GM23338 (cell line): ENCODE measurements at regions not wholly inside any gene's neighbourhood (a gene's known extent, or its start where the extent isn't known, plus 50 kb on each side); places are given as distances from the start of the nearest gene placed in this dataset.

Source experiments
- ATAC-seq: fragments of 200-7000 bp; cut with Tn5 transposase; 3 replicates; pipeline ENCODE4 v1.9.1; 2020
- DNase-seq: peaks from one replicate; pipeline ENCODE4 v3.0.0-alpha.2; 2015; ENCODE audit warnings: low spot score
- H2AFZ ChIP-seq: fragments of 200-600 bp; sonication (generic); 2 replicates; pipeline ENCODE4 v1.8.0; 2016; ENCODE audit warnings: antibody characterized with exemption, mild to moderate bottlenecking, moderate library complexity
- H3F3A ChIP-seq: fragments of 200-600 bp; sonication (generic); replicated peaks from 2 replicates; pipeline ENCODE4 v1.8.0; 2017; ENCODE audit warnings: antibody characterized with exemption, mixed run types, low read depth
- H3K27ac ChIP-seq: fragments of 200-600 bp; sonication (generic); 2 replicates; pipeline ENCODE4 v1.6.1; 2016; ENCODE audit warnings: low read depth
- H3K27me3 ChIP-seq: fragments of 200-600 bp; sonication (generic); 2 replicates; pipeline ENCODE4 v1.8.0; 2016; ENCODE audit warnings: mild to moderate bottlenecking, mixed run types, moderate library complexity; ENCODE audit not compliant: insufficient read depth
- H3K36me3 ChIP-seq: fragments of 200-600 bp; sonication (generic); 2 replicates; pipeline ENCODE4 v1.8.0; 2016; ENCODE audit warnings: mild to moderate bottlenecking; ENCODE audit not compliant: insufficient read depth
- H3K4me1 ChIP-seq: fragments of 200-600 bp; sonication (generic); 2 replicates; pipeline ENCODE4 v1.8.0; 2016; ENCODE audit warnings: mild to moderate bottlenecking, moderate library complexity; ENCODE audit not compliant: insufficient read depth
- H3K4me2 ChIP-seq: fragments of 200-600 bp; sonication (generic); 2 replicates; pipeline ENCODE4 v1.7.1; 2017; ENCODE audit warnings: mixed run types
- H3K4me3 ChIP-seq: fragments of 200-600 bp; sonication (generic); 2 replicates; pipeline ENCODE4 v1.6.1; 2016; ENCODE audit warnings: mixed run types
- H3K79me2 ChIP-seq: fragments of 200-600 bp; sonication (generic); replicated peaks from 2 replicates; pipeline ENCODE4 v1.8.0; 2017; ENCODE audit warnings: mild to moderate bottlenecking; ENCODE audit not compliant: insufficient read depth
- H3K9me2 ChIP-seq: fragments of 200-600 bp; sonication (generic); 2 replicates; pipeline ENCODE4 v1.8.0; 2017; ENCODE audit not compliant: insufficient read depth
- H4K20me1 ChIP-seq: fragments of 200-600 bp; sonication (generic); replicated peaks from 2 replicates; pipeline ENCODE4 v1.8.0; 2017; ENCODE audit warnings: mild to moderate bottlenecking; ENCODE audit not compliant: insufficient read depth
- H3K27ac Mint-ChIP-seq: 2 replicates; pipeline ENCODE4 v1.8.0; 2020; ENCODE audit warnings: inconsistent platforms, mild to moderate bottlenecking, moderate library complexity, mixed read lengths
- H3K27me3 Mint-ChIP-seq: 3 replicates; pipeline ENCODE4 v1.8.0; 2022; ENCODE audit warnings: low read depth, mild to moderate bottlenecking, moderate library complexity, mixed read lengths, inconsistent platforms; ENCODE audit not compliant: insufficient read depth, poor library complexity
- H3K36me3 Mint-ChIP-seq: 3 replicates; pipeline ENCODE4 v1.8.0; 2021; ENCODE audit warnings: low read depth, mild to moderate bottlenecking, inconsistent platforms, moderate library complexity, mixed read lengths
- H3K4me1 Mint-ChIP-seq: 3 replicates; pipeline ENCODE4 v1.8.0; 2020; ENCODE audit warnings: mild to moderate bottlenecking, inconsistent platforms, mixed read lengths
- H3K4me3 Mint-ChIP-seq: 3 replicates; pipeline ENCODE4 v1.8.0; 2021; ENCODE audit warnings: moderate library complexity, mild to moderate bottlenecking, inconsistent platforms, mixed read lengths
- H3K9me3 Mint-ChIP-seq: 3 replicates; pipeline ENCODE4 v1.8.0; 2020; ENCODE audit warnings: moderate library complexity, mild to moderate bottlenecking, inconsistent platforms, mixed read lengths
- CREB1 ChIP-seq: fragments of 250-450 bp; sonication (Bioruptor Pico); IDR thresholded peaks from 2 replicates; pipeline ENCODE4 v1.5.0; 2020; ENCODE audit warnings: low read depth, mild to moderate bottlenecking, moderate library complexity
- JUNB ChIP-seq: IDR thresholded peaks from one replicate; pipeline ENCODE4 v1.6.1; 2016; ENCODE audit warnings: antibody characterized with exemption; ENCODE audit not compliant: unreplicated experiment
- NANOG ChIP-seq: IDR thresholded peaks from 2 replicates; pipeline ENCODE4 v1.6.1; 2016; ENCODE audit warnings: antibody characterized with exemption, borderline replicate concordance
- REST ChIP-seq: IDR thresholded peaks from one replicate; pipeline ENCODE4 v1.6.1; 2018; ENCODE audit warnings: antibody characterized with exemption; ENCODE audit not compliant: unreplicated experiment
- TF ChIP-seq, protein P1 (sequence below): fragments of 250-450 bp; sonication (Bioruptor Pico); IDR thresholded peaks from 2 replicates; pipeline ENCODE4 v1.5.0; 2020; ENCODE audit warnings: mild to moderate bottlenecking, moderate library complexity

DNA sequence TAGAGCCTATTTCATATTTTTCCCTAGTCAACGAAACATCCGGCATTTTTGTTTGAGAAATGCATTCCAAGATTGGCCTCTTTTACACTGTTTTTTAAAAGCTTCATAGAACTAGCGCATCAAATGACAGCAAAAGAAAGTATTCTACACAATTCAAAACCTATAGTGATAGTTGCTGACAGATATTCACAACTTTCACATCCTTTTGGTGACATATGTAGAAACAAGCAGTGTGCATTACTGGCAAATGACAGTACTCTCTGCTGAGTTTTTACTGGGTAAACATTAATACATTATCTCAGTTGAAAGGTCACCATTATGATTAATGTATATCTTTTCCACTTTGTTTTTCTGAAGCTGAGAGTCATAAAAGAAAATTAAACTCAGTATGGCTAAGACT, 135.4 kb upstream of the RGS18 start:
- Histone ChIP-seq H3K4me2 (no peak overlapping the region), H4K20me1 (no peaks in the 10 kb centered on the region), H2AFZ (no peak overlapping the region), H3K4me3 (no peak overlapping the region), H3K4me1 (no peaks in the 10 kb centered on the region), H3K36me3 (no peaks in the 10 kb centered on the region), H3K79me2 (no peaks in the 10 kb centered on the region), H3K27ac (no peak overlapping the region), H3K9me2 (peaks cover 3% of the 10 kb centered on the region; the same call in 1 of the 2 replicates), H3F3A (no peaks in the 10 kb centered on the region), H3K27me3 (no peaks in the 10 kb centered on the region)
- ATAC-seq (no peak), DNase-seq (no peak)
- Mint-ChIP-seq H3K9me3 (peaks cover 6% of the 10 kb centered on the region; the same call in 1 of the 3 replicates), H3K36me3 (no peaks in the 10 kb centered on the region), H3K27ac (no peak overlapping the region), H3K4me3 (no peak overlapping the region), H3K27me3 (no peaks in the 10 kb centered on the region), H3K4me1 (no peaks in the 10 kb centered on the region)
- TF ChIP-seq, protein P1, sequence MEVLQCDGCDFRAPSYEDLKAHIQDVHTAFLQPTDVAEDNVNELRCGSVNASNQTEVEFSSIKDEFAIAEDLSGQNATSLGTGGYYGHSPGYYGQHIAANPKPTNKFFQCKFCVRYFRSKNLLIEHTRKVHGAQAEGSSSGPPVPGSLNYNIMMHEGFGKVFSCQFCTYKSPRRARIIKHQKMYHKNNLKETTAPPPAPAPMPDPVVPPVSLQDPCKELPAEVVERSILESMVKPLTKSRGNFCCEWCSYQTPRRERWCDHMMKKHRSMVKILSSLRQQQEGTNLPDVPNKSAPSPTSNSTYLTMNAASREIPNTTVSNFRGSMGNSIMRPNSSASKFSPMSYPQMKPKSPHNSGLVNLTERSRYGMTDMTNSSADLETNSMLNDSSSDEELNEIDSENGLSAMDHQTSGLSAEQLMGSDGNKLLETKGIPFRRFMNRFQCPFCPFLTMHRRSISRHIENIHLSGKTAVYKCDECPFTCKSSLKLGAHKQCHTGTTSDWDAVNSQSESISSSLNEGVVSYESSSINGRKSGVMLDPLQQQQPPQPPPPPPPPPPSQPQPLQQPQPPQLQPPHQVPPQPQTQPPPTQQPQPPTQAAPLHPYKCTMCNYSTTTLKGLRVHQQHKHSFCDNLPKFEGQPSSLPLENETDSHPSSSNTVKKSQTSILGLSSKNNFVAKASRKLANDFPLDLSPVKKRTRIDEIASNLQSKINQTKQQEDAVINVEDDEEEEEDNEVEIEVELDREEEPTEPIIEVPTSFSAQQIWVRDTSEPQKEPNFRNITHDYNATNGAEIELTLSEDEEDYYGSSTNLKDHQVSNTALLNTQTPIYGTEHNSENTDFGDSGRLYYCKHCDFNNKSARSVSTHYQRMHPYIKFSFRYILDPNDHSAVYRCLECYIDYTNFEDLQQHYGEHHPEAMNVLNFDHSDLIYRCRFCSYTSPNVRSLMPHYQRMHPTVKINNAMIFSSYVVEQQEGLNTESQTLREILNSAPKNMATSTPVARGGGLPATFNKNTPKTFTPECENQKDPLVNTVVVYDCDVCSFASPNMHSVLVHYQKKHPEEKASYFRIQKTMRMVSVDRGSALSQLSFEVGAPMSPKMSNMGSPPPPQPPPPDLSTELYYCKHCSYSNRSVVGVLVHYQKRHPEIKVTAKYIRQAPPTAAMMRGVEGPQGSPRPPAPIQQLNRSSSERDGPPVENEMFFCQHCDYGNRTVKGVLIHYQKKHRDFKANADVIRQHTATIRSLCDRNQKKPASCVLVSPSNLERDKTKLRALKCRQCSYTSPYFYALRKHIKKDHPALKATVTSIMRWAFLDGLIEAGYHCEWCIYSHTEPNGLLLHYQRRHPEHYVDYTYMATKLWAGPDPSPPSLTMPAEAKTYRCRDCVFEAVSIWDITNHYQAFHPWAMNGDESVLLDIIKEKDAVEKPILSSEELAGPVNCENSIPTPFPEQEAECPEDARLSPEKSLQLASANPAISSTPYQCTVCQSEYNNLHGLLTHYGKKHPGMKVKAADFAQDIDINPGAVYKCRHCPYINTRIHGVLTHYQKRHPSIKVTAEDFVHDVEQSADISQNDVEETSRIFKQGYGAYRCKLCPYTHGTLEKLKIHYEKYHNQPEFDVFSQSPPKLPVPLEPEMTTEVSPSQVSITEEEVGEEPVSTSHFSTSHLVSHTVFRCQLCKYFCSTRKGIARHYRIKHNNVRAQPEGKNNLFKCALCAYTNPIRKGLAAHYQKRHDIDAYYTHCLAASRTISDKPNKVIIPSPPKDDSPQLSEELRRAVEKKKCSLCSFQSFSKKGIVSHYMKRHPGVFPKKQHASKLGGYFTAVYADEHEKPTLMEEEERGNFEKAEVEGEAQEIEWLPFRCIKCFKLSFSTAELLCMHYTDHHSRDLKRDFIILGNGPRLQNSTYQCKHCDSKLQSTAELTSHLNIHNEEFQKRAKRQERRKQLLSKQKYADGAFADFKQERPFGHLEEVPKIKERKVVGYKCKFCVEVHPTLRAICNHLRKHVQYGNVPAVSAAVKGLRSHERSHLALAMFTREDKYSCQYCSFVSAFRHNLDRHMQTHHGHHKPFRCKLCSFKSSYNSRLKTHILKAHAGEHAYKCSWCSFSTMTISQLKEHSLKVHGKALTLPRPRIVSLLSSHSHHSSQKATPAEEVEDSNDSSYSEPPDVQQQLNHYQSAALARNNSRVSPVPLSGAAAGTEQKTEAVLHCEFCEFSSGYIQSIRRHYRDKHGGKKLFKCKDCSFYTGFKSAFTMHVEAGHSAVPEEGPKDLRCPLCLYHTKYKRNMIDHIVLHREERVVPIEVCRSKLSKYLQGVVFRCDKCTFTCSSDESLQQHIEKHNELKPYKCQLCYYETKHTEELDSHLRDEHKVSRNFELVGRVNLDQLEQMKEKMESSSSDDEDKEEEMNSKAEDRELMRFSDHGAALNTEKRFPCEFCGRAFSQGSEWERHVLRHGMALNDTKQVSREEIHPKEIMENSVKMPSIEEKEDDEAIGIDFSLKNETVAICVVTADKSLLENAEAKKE, result no peak
- no peak for TF ChIP-seq JUNB
- no peak for TF ChIP-seq REST
- no peak for TF ChIP-seq NANOG
- no peak for TF ChIP-seq CREB1 (CRISPR knock-in tag)
